GM12875 (cell line): ENCODE measurements at regions not wholly inside any gene's neighbourhood (a gene's known extent, or its start where the extent isn't known, plus 50 kb on each side); places are given as distances from the start of the nearest gene placed in this dataset.
A peak's percentile ranks its signal among the peaks of the same experiment; 100 is the strongest.
"Not testable (repeated sequence)": the region's sequence is repeated elsewhere in the genome, so short reads cannot be mapped to it uniquely, and the experiment has no call there.

ENCODE experiments used
- H3K4me3 ChIP-seq: one replicate; pipeline ENCODE4 v1.5.1; 2011; ENCODE audit warnings: low read depth, low read length, control low read depth
- CTCF ChIP-seq: IDR thresholded peaks from 2 replicates; pipeline ENCODE4 v1.5.1; 2011; ENCODE audit warnings: low read depth, mild to moderate bottlenecking, control low read depth, inconsistent platforms, low read length, moderate library complexity, borderline replicate concordance; ENCODE audit not compliant: insufficient read depth

- not testable (repeated sequence) for H3K4me3 ChIP-seq
Observed at GRCh38 chr1:161454865-161455707, 50.2 kb upstream of the FCGR2A start.

GRCh38 chr1:161453950-161454864 is 51.0 kb upstream of the FCGR2A start:
- H3K4me3 ChIP-seq = not testable (repeated sequence)

- not testable (repeated sequence) for H3K4me3 ChIP-seq
Observed at GRCh38 chr1:161451698-161452348, 53.4 kb upstream of the FCGR2A start.

DNA sequence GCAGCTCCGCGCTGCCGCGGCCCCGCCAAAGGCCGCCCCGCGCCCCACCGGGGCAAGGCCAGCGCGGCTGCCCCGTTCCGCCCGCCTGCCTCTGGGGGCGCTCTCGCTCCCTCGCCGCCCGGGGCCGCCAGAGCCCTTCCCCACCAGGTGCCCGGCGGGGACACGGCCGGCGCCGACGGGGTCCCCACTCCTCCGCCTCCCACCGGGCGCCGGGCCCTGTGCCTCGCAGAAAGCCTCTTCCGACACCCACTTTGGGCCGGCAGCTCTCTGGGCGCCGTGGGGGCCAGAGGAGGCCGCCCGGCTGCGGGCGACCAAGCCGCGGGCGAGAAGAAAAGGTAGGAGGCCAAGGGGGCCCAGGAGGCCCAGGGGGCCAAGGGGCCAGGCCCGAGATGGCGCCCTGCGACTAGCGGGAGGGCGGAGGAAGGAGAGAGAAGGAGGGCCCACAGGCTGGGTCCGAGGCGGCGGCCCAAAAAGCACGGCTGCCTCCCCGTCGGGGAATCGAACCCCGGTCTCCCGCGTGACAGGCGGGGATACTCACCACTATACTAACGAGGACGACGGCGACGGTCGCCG is 57.4 kb upstream of the FCGR2A start:
- H3K4me3 ChIP-seq = not testable (repeated sequence)

- not testable (repeated sequence) for H3K4me3 ChIP-seq
Observed at GRCh38 chr1:161447040-161447759, 58.1 kb upstream of the FCGR2A start.

DNA sequence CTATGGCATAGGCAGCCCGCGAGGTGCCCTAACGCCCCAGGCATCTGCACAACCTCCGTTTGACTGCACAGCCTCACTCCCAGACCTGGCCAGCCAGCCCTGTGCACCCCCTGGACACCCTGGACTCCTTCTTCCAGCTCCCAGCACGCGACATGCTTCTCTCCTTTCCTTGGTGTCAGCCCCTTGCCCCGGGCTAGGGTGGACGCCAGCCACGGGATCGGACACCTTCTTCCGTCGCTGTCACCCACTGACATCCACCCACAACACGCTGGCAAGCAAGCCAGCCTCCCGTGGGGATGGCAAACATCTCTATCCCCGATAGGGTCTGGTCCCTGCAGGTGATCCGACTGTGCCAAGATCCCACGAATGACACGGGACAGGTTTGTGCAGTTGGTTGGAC is 60.5 kb upstream of the FCGR2A start:
- H3K4me3 ChIP-seq = not testable (repeated sequence)

GRCh38 chr1:161444255-161444654 is 61.0 kb upstream of the FCGR2A start:
- not testable (repeated sequence) for H3K4me3 ChIP-seq

DNA sequence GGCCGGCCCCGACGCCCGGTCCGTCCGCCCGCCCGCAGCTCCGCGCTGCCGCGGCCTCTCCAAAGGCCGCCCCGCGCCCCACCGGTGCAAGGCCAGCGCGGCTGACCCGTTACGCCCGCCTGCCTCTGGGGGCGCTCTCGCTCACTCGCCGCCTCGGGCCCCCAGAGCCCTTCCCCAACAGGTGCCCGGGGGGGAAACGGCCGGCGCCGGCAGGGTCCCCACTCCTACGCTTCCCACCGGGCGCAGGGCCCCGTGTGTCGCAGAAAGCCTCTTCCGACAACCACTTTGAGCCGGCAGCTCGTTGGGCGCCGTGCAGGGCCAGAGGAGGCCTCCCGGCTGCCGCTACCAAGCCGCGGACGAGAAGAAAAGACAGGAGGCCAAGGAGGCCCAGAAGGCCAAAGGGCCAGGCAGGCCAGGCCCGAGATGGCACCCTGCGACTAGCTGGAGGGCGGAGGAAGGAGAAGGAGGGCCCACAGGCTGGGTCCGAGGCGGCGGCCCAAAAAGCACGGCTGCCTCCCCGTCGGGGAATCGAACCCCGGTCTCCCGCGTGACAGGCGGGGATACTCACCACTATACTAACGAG is 64.9 kb upstream of the FCGR2A start:
- H3K4me3 ChIP-seq = peak overlapping the region; percentile 62
- peak; percentile 71 for TF ChIP-seq CTCF

- H3K4me3 ChIP-seq = peak overlapping the region; percentile 45
- no peak for TF ChIP-seq CTCF
Observed at GRCh38 chr1:161439280-161440232, 65.7 kb upstream of the FCGR2A start.

DNA sequence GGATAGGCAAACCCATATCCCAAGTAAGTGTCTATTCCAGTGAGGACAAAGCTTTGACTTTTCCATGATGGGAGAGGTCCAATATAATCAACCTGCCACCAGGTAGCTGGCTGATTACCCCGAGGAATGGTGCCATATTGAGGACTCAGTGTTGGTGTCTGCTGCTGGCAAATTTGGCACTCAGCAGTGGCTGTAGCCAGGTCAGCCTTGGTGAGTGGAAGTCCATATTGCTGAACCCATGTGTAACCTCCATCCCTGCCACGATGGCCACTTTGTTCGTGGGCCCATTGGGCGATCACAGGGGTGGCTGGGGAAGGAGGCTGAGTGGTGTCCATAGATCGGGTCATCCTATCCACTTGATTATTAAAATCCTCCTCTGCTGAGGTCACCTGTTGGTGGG is 65.5 kb upstream of the CFAP126 start:
- H3K4me3 ChIP-seq = not testable (repeated sequence)
